ENCODE measurements at regions not wholly inside any gene's neighbourhood (a gene's known extent, or its start where the extent isn't known, plus 50 kb on each side); places are given as distances from the start of the nearest gene placed in this dataset.

- TF ChIP-seq, protein P1, sequence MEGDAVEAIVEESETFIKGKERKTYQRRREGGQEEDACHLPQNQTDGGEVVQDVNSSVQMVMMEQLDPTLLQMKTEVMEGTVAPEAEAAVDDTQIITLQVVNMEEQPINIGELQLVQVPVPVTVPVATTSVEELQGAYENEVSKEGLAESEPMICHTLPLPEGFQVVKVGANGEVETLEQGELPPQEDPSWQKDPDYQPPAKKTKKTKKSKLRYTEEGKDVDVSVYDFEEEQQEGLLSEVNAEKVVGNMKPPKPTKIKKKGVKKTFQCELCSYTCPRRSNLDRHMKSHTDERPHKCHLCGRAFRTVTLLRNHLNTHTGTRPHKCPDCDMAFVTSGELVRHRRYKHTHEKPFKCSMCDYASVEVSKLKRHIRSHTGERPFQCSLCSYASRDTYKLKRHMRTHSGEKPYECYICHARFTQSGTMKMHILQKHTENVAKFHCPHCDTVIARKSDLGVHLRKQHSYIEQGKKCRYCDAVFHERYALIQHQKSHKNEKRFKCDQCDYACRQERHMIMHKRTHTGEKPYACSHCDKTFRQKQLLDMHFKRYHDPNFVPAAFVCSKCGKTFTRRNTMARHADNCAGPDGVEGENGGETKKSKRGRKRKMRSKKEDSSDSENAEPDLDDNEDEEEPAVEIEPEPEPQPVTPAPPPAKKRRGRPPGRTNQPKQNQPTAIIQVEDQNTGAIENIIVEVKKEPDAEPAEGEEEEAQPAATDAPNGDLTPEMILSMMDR (IDR thresholded peaks at IDR 0.05; ENCODE audit: low read depth, low read length, missing input control): no peak
- TF ChIP-seq JUND (IDR thresholded peaks at IDR 0.05) (no peak), SP1 (IDR thresholded peaks at IDR 0.05) (no peak), ATF3 (IDR thresholded peaks at IDR 0.05) (no peak), RXRA (IDR thresholded peaks at IDR 0.05) (no peak), TAF1 (conservative IDR thresholded peaks at IDR 0.05) (no peak), RAD21 (IDR thresholded peaks at IDR 0.05) (no peak), YY1 (IDR thresholded peaks at IDR 0.05) (no peak), HNF4A (conservative IDR thresholded peaks at IDR 0.05) (no peak), REST (IDR thresholded peaks at IDR 0.05) (no peak), ZBTB33 (IDR thresholded peaks at IDR 0.05) (no peak)
- TF ChIP-seq, protein P2, sequence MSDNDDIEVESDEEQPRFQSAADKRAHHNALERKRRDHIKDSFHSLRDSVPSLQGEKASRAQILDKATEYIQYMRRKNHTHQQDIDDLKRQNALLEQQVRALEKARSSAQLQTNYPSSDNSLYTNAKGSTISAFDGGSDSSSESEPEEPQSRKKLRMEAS (IDR thresholded peaks at IDR 0.05): no peak
Observed at GRCh38 chr5:106818552-106818951, 852.2 kb downstream of the EFNA5 start.

Measured in liver (tissue), 3 donors.